HCT116 (cell line): ENCODE measurements at regions not wholly inside any gene's neighbourhood (a gene's known extent, or its start where the extent isn't known, plus 50 kb on each side); places are given as distances from the start of the nearest gene placed in this dataset.

Source experiments
- ATAC-seq: fragments of 200-7000 bp; cut with Tn5 transposase; 2 replicates; pipeline ENCODE4 v1.9.1; 2020; ENCODE audit warnings: mild to moderate bottlenecking, moderate library complexity
- BruUV-seq: library from RNA; stranded (reverse); fragments of 400-500 nt; replicated peaks from 2 replicates; lab custom pipeline; 2021; lab: Mats Ljungman, UMichigan
- CTCF ChIA-PET: fragments of 300-600 bp; sonication (Branson Sonifier 250); formaldehyde crosslinking; loops from one replicate; lab custom pipeline; 2021; ENCODE audit warnings: antibody characterized with exemption; lab: Charles Lee
- POLR2A ChIA-PET: fragments of 300-600, 350-600 bp; sonication (Branson Sonifier 250); formaldehyde crosslinking; loops from one replicate; lab custom pipeline; 2021; ENCODE audit warnings: antibody characterized with exemption; lab: Charles Lee
- RAD21 ChIA-PET, 2 experiments: fragments of 300-600 bp; sonication (Branson Sonifier 250); formaldehyde crosslinking; loops; one replicate each; lab custom pipeline; 2023; ENCODE audit warnings: low total read pairs in 2 of 2; ENCODE audit not compliant: uncharacterized antibody in 2 of 2, unreplicated experiment in 2 of 2, low non-redundant PET in 1 of 2; lab: Charles Lee
- DNase-seq: peaks from one replicate; pipeline ENCODE4 v3.0.0-alpha.2; 2010; ENCODE audit warnings: low read depth, low spot score
- H2AFZ ChIP-seq: fragments of 200-600 bp; shearing (Covaris generic), sonication (generic); 2 replicates; pipeline ENCODE4 v1.6.1; 2017; ENCODE audit warnings: low read depth, mixed run types, mixed read lengths, antibody characterized with exemption, low read length; ENCODE audit not compliant: poor library complexity, severe bottlenecking
- H3K27ac ChIP-seq: 2 replicates; pipeline ENCODE4 v1.5.1; 2012; ENCODE audit warnings: low read depth, low read length
- H3K27me3 ChIP-seq: fragments of 200-600 bp; sonication (generic); 2 replicates; pipeline ENCODE4 v1.6.1; 2016; ENCODE audit warnings: mixed run types, low read length, mixed read lengths; ENCODE audit not compliant: insufficient read depth
- H3K36me3 ChIP-seq, 2 experiments: fragments of 200-500 bp in 1 of 2; fragments of 200-600 bp in 1 of 2; sonication (Bioruptor generic) in 1 of 2; sonication (generic) in 1 of 2; 2 replicates each; pipeline versions ENCODE4 v1.5.1 to v1.6.1; 2014 to 2016; ENCODE audit warnings: low read length in 2 of 2, inconsistent platforms in 1 of 2, mixed read lengths in 1 of 2, mixed run types in 1 of 2; ENCODE audit not compliant: insufficient read depth in 2 of 2, control insufficient read depth in 1 of 2
- H3K4me1 ChIP-seq, 2 experiments: fragments of 200-600 bp in 1 of 2; sonication (generic) in 1 of 2; 2 replicates each; pipeline versions ENCODE4 v1.5.1 to v1.6.1; 2012 to 2017; ENCODE audit warnings: low read length in 2 of 2, inconsistent platforms in 1 of 2, mild to moderate bottlenecking in 1 of 2, mixed read lengths in 1 of 2, mixed run types in 1 of 2, moderate library complexity in 1 of 2; ENCODE audit not compliant: insufficient read depth in 2 of 2, control insufficient read depth in 1 of 2
- H3K4me2 ChIP-seq: fragments of 200-600 bp; sonication (generic); 2 replicates; pipeline ENCODE4 v1.6.1; 2017; ENCODE audit warnings: mixed run types, low read length, mixed read lengths
- H3K4me3 ChIP-seq, 2 experiments: fragments of 200-600 bp in 1 of 2; sonication (generic) in 1 of 2; replicated peaks in 1 of 2; 2 replicates each; pipeline ENCODE4 v1.5.1; 2011 to 2016; ENCODE audit warnings: low read length in 2 of 2, control low read depth in 1 of 2, low read depth in 1 of 2, mild to moderate bottlenecking in 1 of 2, mixed read lengths in 1 of 2, mixed run types in 1 of 2
- H3K79me2 ChIP-seq: fragments of 200-600 bp; sonication (generic); 2 replicates; pipeline ENCODE4 v1.6.1; 2017; ENCODE audit warnings: mild to moderate bottlenecking, mixed run types, low read length, moderate library complexity, mixed read lengths; ENCODE audit not compliant: insufficient read depth
- H3K9ac ChIP-seq: fragments of 200-600 bp; sonication (generic); 2 replicates; pipeline ENCODE4 v1.6.1; 2016; ENCODE audit warnings: low read length, mixed read lengths
- H3K9me2 ChIP-seq: fragments of 200-600 bp; sonication (generic), shearing (Covaris generic); 2 replicates; pipeline ENCODE4 v1.6.1; 2017; ENCODE audit warnings: mixed run types, mild to moderate bottlenecking, moderate library complexity; ENCODE audit not compliant: insufficient read depth
- H3K9me3 ChIP-seq, 2 experiments: fragments of 200-500 bp in 1 of 2; fragments of 200-600 bp in 1 of 2; sonication (Bioruptor generic) in 1 of 2; sonication (generic) in 1 of 2; 2 replicates each; pipeline ENCODE4 v1.6.1; 2014 to 2017; ENCODE audit warnings: low read length in 2 of 2, mixed read lengths in 2 of 2, inconsistent platforms in 1 of 2, low read depth in 1 of 2, mild to moderate bottlenecking in 1 of 2, mixed run types in 1 of 2, moderate library complexity in 1 of 2; ENCODE audit not compliant: control insufficient read depth in 1 of 2, insufficient read depth in 1 of 2
- H4K20me1 ChIP-seq: fragments of 200-600 bp; sonication (generic), shearing (Covaris generic); 2 replicates; pipeline ENCODE4 v1.6.1; 2017; ENCODE audit warnings: mixed run types, mild to moderate bottlenecking, moderate library complexity; ENCODE audit not compliant: insufficient read depth
- EGR1 ChIP-seq: IDR thresholded peaks from 2 replicates; pipeline ENCODE4 v1.6.1; 2012; ENCODE audit warnings: low read depth
- ELF1 ChIP-seq: IDR thresholded peaks from 2 replicates; pipeline ENCODE4 v1.6.1; 2012; ENCODE audit warnings: low read depth, borderline replicate concordance
- FOSL1 ChIP-seq: IDR thresholded peaks from 2 replicates; pipeline ENCODE4 v1.6.1; 2012; ENCODE audit warnings: low read depth
- JUND ChIP-seq: IDR thresholded peaks from 2 replicates; pipeline ENCODE4 v1.6.1; 2012
- POLR2AphosphoS5 ChIP-seq: IDR thresholded peaks from 2 replicates; pipeline ENCODE4 v1.6.1; 2011; ENCODE audit warnings: mild to moderate bottlenecking, low read depth, low read length, moderate library complexity
- RAD21 ChIP-seq: IDR thresholded peaks from 2 replicates; pipeline ENCODE4 v1.6.1; 2012; ENCODE audit warnings: low read depth, mild to moderate bottlenecking
- SP1 ChIP-seq: IDR thresholded peaks from 2 replicates; pipeline ENCODE4 v1.6.1; 2012; ENCODE audit warnings: low read depth
- TCF7L2 ChIP-seq: IDR thresholded peaks from 2 replicates; pipeline ENCODE4 v1.7.0; 2011; ENCODE audit warnings: borderline replicate concordance, inconsistent platforms; ENCODE audit not compliant: insufficient read depth, insufficient read length; ENCODE audit errors: extremely low read depth
- ZFX ChIP-seq: fragments of 450-650 bp; IDR thresholded peaks from 2 replicates; pipeline ENCODE4 v1.6.1; 2017
- intact Hi-C: fragments of 100-400 bp; cut with micrococcal nuclease; formaldehyde crosslinking; loops from 2 replicates; pipeline ENCODE4 v1.10.0; 2022
- TF ChIP-seq, protein P1 (sequence below): IDR thresholded peaks from 2 replicates; pipeline ENCODE4 v1.6.1; 2012; ENCODE audit warnings: low read depth

DNA sequence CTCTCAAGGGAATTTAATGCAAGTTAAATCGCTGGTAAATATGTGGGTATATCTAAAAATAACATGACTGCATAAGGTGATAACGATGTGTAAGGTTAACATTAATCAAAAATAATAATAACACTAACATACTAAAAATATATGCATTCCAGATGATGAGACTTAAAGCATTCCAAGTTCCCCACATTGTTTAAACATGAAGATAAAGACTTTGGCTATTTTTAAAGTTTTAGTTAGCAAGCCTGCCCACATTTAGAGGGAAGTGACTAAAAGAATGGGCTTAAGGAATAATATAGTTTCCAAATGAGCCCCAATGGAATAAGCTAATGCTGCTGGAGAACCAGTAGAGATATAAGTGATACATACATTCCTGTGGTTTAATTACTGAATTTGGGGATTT lies 941.3 kb downstream of the TBC1D32 start:
- H3K79me2 ChIP-seq, result no peaks in the 10 kb centered on the region
- H3K9me2 ChIP-seq, result no peaks in the 10 kb centered on the region
- intact Hi-C loops, result no loop called here
- ChIA-PET POLR2A (no interaction called here), CTCF (no interaction called here), RAD21 (no interaction called here)
- no TSS peak for BruUV-seq
- no peak for DNase-seq
- H3K27ac ChIP-seq, result no peak overlapping the region
- no peak for TF ChIP-seq JUND
- no peak for TF ChIP-seq EGR1
- TF ChIP-seq, protein P1, sequence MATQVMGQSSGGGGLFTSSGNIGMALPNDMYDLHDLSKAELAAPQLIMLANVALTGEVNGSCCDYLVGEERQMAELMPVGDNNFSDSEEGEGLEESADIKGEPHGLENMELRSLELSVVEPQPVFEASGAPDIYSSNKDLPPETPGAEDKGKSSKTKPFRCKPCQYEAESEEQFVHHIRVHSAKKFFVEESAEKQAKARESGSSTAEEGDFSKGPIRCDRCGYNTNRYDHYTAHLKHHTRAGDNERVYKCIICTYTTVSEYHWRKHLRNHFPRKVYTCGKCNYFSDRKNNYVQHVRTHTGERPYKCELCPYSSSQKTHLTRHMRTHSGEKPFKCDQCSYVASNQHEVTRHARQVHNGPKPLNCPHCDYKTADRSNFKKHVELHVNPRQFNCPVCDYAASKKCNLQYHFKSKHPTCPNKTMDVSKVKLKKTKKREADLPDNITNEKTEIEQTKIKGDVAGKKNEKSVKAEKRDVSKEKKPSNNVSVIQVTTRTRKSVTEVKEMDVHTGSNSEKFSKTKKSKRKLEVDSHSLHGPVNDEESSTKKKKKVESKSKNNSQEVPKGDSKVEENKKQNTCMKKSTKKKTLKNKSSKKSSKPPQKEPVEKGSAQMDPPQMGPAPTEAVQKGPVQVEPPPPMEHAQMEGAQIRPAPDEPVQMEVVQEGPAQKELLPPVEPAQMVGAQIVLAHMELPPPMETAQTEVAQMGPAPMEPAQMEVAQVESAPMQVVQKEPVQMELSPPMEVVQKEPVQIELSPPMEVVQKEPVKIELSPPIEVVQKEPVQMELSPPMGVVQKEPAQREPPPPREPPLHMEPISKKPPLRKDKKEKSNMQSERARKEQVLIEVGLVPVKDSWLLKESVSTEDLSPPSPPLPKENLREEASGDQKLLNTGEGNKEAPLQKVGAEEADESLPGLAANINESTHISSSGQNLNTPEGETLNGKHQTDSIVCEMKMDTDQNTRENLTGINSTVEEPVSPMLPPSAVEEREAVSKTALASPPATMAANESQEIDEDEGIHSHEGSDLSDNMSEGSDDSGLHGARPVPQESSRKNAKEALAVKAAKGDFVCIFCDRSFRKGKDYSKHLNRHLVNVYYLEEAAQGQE, result no peak
- no peak for TF ChIP-seq POLR2AphosphoS5
- TF ChIP-seq RAD21, result no peak
- TF ChIP-seq FOSL1, result no peak
- no peak for TF ChIP-seq ZFX
- TF ChIP-seq SP1, result no peak
- no peak for TF ChIP-seq ELF1
- no peak for TF ChIP-seq TCF7L2
- no peaks in the 10 kb centered on the region for H4K20me1 ChIP-seq
- no peak overlapping the region for H3K4me2 ChIP-seq
- no peak overlapping the region for H3K4me3 ChIP-seq
- no peaks in the 10 kb centered on the region for H3K27me3 ChIP-seq
- H2AFZ ChIP-seq, result no peak overlapping the region
- no peak for ATAC-seq
- H3K9me3 ChIP-seq, result no peaks in the 10 kb centered on the region
- H3K9ac ChIP-seq, result no peak overlapping the region
- no peaks in the 10 kb centered on the region for H3K36me3 ChIP-seq
- no peaks in the 10 kb centered on the region for H3K4me1 ChIP-seq
